ENCODE measurements at regions not wholly inside any gene's neighbourhood (a gene's known extent, or its start where the extent isn't known, plus 50 kb on each side); places are given as distances from the start of the nearest gene placed in this dataset.

DNA sequence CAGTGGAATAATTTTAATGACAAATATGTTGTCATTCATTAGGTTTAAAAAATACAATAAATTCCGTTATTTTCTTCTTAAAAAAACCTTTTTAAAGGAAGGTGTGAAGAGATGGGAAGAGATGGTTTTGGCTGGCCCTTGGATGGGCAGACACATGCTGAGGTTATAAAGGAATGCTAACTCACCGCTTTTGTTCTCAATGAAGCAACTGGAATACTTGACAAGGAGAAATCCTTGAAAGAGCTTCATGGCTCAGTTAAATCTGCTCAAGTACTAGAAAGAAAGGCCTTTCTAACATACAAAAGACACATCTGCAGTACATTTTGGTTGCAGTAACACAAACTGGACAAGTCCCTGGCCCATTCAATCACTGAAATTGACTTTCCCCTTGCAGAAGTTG, 158.3 kb upstream of the KCNJ16 start:
- Histone ChIP-seq H3K36me3 (no peaks in the 10 kb centered on the region), H3K9me3 (peaks cover 0 to 6% of the 10 kb centered on the region in 2 donors), H3K4me1 (no peaks in the 10 kb centered on the region), H3K4me3 (no peak overlapping the region), H3K27ac (no peak overlapping the region), H3K27me3 (no peaks in the 10 kb centered on the region)
- TF ChIP-seq, protein P1, sequence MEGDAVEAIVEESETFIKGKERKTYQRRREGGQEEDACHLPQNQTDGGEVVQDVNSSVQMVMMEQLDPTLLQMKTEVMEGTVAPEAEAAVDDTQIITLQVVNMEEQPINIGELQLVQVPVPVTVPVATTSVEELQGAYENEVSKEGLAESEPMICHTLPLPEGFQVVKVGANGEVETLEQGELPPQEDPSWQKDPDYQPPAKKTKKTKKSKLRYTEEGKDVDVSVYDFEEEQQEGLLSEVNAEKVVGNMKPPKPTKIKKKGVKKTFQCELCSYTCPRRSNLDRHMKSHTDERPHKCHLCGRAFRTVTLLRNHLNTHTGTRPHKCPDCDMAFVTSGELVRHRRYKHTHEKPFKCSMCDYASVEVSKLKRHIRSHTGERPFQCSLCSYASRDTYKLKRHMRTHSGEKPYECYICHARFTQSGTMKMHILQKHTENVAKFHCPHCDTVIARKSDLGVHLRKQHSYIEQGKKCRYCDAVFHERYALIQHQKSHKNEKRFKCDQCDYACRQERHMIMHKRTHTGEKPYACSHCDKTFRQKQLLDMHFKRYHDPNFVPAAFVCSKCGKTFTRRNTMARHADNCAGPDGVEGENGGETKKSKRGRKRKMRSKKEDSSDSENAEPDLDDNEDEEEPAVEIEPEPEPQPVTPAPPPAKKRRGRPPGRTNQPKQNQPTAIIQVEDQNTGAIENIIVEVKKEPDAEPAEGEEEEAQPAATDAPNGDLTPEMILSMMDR (IDR thresholded peaks at IDR 0.05), result no peak
- ATAC-seq, result no peak
- no peak for DNase-seq
- intact Hi-C loops (cut with DNase I), result no loop called here

DNA sequence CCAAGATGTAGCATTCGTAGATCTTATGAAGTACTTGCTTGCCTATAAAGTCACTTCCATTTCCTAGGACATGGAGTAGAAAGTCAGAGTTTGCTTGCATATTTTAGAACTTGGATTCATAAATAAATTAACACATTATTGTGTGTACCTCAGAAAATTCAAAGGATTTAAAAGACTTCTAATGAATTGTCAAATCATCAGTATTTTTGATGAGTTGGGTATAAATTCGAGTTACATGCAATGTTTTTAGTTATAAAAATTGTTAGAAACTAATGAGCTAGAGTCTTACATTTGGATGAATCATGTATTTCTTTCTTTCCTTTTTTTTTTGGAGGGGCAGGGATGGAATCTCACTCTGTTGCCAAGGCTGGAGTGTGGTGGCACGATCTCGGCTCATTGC, 156.9 kb upstream of the KCNJ16 start:
- TF ChIP-seq, protein P1 (IDR thresholded peaks at IDR 0.05), result no peak
- DNase-seq, result no peak
- intact Hi-C loops (cut with DNase I), result no loop called here

DNA sequence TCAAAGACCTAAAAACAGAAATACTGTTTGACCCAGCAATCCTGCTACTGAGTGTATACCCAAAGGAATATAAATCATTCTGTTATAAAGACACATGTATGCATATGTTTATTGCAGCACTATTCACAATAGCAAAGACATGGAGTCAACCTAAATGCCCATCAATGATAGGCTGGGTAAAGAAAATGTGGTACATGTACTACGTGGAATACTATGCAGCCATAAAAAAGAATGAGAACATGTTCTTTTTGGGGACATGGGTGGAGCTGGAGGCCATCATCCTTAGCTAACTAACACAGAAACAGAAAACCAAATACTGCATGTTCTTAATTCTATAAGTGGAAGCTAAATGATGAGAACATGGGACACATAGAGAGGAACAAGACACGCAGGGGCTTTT, 155.2 kb upstream of the KCNJ16 start:
- Histone ChIP-seq H3K4me3 (no peak overlapping the region), H3K27me3 (no peaks in the 10 kb centered on the region), H3K36me3 (no peaks in the 10 kb centered on the region), H3K9me3 (peaks cover 0 to 6% of the 10 kb centered on the region in 2 donors), H3K4me1 (no peaks in the 10 kb centered on the region), H3K27ac (no peak overlapping the region)
- DNase-seq (no peak), ATAC-seq (no peak)
- intact Hi-C loops (cut with DNase I), result no loop called here
- TF ChIP-seq, protein P1 (IDR thresholded peaks at IDR 0.05), result no peak

More for the DNA sequence above, 156.9 kb upstream of the KCNJ16 start:
- Histone ChIP-seq H3K27me3 (no peaks in the 10 kb centered on the region), H3K4me1 (no peaks in the 10 kb centered on the region), H3K9me3 (peaks cover 0 to 6% of the 10 kb centered on the region in 2 donors), H3K27ac (no peak overlapping the region), H3K36me3 (no peaks in the 10 kb centered on the region), H3K4me3 (no peak overlapping the region)
- no peak for ATAC-seq

DNA sequence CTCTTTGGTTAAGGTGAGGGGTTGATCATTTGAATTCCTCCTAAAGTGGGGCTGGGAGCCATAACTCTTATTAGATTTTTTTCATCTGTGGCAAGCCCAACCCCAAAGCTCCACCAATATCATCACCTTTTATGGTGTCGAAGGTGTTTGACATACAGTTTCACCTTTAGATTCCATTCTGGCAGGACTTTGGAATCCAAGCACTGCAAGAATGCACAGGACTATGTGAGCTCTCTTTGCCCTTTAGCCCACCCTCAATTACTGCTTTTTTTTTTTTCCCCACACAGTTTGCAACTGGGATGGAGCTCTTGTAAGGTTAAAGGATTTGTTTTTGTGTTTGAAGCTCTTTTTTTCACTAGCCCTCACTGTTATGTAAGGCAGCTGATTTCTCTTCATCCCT, 154.0 kb upstream of the KCNJ16 start:
- H3K9me3 ChIP-seq, result peaks cover 0 to 6% of the 10 kb centered on the region in 2 donors
- intact Hi-C loops (cut with DNase I), result no loop called here
- no peak overlapping the region for H3K4me3 ChIP-seq
- ATAC-seq (no peak), DNase-seq (no peak)
- H3K4me1 ChIP-seq, result no peaks in the 10 kb centered on the region
- no peaks in the 10 kb centered on the region for H3K36me3 ChIP-seq
- TF ChIP-seq, protein P1 (IDR thresholded peaks at IDR 0.05), result no peak
- H3K27me3 ChIP-seq, result no peaks in the 10 kb centered on the region
- H3K27ac ChIP-seq, result no peak overlapping the region

DNA sequence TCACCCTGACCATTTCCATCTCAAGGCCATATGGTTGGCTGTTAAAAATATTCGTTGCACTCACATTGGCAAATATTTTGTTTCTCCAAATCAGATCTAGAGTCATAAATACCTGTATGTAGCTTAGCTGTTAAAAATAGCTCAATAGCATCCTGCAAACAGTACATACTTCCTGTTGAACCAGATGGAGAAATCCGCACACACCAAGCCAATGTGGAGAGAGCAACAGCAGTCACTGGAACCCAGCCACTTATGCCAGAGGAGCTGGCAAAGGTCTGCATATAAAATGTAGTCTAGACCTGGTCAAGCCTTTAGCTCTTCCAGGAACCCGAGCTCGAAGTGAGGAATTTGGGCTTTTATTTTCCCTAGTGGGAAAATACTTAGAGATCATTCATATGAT, 146.4 kb upstream of the KCNJ16 start:
- H3K9me3 ChIP-seq, result no peaks in the 10 kb centered on the region
- TF ChIP-seq, protein P1 (IDR thresholded peaks at IDR 0.05), result no peak

More for the DNA sequence above, 146.4 kb upstream of the KCNJ16 start:
- no peak overlapping the region for H3K4me3 ChIP-seq
- H3K27ac ChIP-seq, result no peak overlapping the region
- ATAC-seq, result no peak
- intact Hi-C loops (cut with DNase I), result no loop called here
- DNase-seq, result no peak
- no peaks in the 10 kb centered on the region for H3K4me1 ChIP-seq
- H3K27me3 ChIP-seq, result no peaks in the 10 kb centered on the region
- no peaks in the 10 kb centered on the region for H3K36me3 ChIP-seq
